Stomach (tissue), 4 donors: ENCODE measurements at regions not wholly inside any gene's neighbourhood (a gene's known extent, or its start where the extent isn't known, plus 50 kb on each side); places are given as distances from the start of the nearest gene placed in this dataset.

Source experiments
- CTCF ChIP-seq, 7 experiments: fragments of 450-650 bp in 4 of 7; fragments of 200-600 bp in 3 of 7; sonication (generic) in 3 of 7; IDR thresholded peaks; one replicate each; pipeline ENCODE4 v1.5.1; 2016 to 2019; ENCODE audit warnings: antibody characterized with exemption in 7 of 7, control low read depth in 2 of 7, mild to moderate bottlenecking in 1 of 7
- POLR2A ChIP-seq, 4 donors: fragments of 450-650 bp; IDR thresholded peaks; one replicate each; pipeline ENCODE4 v1.6.1; 2016; ENCODE audit warnings: antibody characterized with exemption in 4 of 4, control low read depth in 2 of 4, mild to moderate bottlenecking in 1 of 4, moderate library complexity in 1 of 4
- POLR2AphosphoS5 ChIP-seq, 3 donors: sonication (generic); formaldehyde crosslinking; IDR thresholded peaks; one replicate each; pipeline ENCODE4 v1.6.1; 2016; ENCODE audit warnings: antibody characterized with exemption in 3 of 3

- TF ChIP-seq CTCF (IDR thresholded peaks at IDR 0.05), result no peak
- no peak for TF ChIP-seq POLR2AphosphoS5 (IDR thresholded peaks at IDR 0.05)
- TF ChIP-seq POLR2A (IDR thresholded peaks at IDR 0.05), result no peak
These were observed 1570.6 kb downstream of the BRINP3 start for GRCh38 chr1:188906921-188907641.
